Stomach (tissue), 8 donors: ENCODE measurements at regions not wholly inside any gene's neighbourhood (a gene's known extent, or its start where the extent isn't known, plus 50 kb on each side); places are given as distances from the start of the nearest gene placed in this dataset.

ENCODE experiments used
- DNase-seq, 2 donors: peaks; one replicate each; pipeline versions ENCODE4 v3.0.0 to v3.0.0-alpha.2; 2013 to 2019
- H3K27ac ChIP-seq, 5 donors: fragments of 200-600 bp in 4 of 5; sonication (generic) in 4 of 5; one replicate each; pipeline ENCODE4 v1.5.1; 2013 to 2019; ENCODE audit warnings: mild to moderate bottlenecking in 1 of 5, moderate library complexity in 1 of 5
- H3K27me3 ChIP-seq, 3 donors: fragments of 200-600 bp; sonication (generic); one replicate each; pipeline ENCODE4 v1.5.1; 2017 to 2019; ENCODE audit warnings: mixed run types in 1 of 3
- H3K36me3 ChIP-seq, 4 donors: fragments of 200-600 bp; sonication (generic); 1 replicate in 3 of 4; 2 replicates in 1 of 4; pipeline ENCODE4 v1.5.1; 2016 to 2019
- H3K4me1 ChIP-seq, 4 donors: fragments of 200-600 bp; sonication (generic); one replicate each; pipeline ENCODE4 v1.5.1; 2016 to 2019
- H3K4me3 ChIP-seq, 4 donors: fragments of 200-600 bp; sonication (generic) in 3 of 4; one replicate each; pipeline ENCODE4 v1.5.1; 2016 to 2019; ENCODE audit warnings: mild to moderate bottlenecking in 1 of 4
- H3K9me3 ChIP-seq, 4 donors: fragments of 200-600 bp; sonication (generic); one replicate each; pipeline ENCODE4 v1.5.1; 2016 to 2019
- CTCF ChIP-seq, 7 experiments: fragments of 450-650 bp in 4 of 7; fragments of 200-600 bp in 3 of 7; sonication (generic) in 3 of 7; IDR thresholded peaks; one replicate each; pipeline ENCODE4 v1.5.1; 2016 to 2019; ENCODE audit warnings: antibody characterized with exemption in 7 of 7, control low read depth in 2 of 7, mild to moderate bottlenecking in 1 of 7
- EP300 ChIP-seq: sonication (generic); formaldehyde crosslinking; IDR thresholded peaks from one replicate; pipeline ENCODE4 v1.6.1; 2017; ENCODE audit warnings: antibody characterized with exemption
- POLR2A ChIP-seq, 4 donors: fragments of 450-650 bp; IDR thresholded peaks; one replicate each; pipeline ENCODE4 v1.6.1; 2016; ENCODE audit warnings: antibody characterized with exemption in 4 of 4, control low read depth in 2 of 4, mild to moderate bottlenecking in 1 of 4, moderate library complexity in 1 of 4
- POLR2AphosphoS5 ChIP-seq, 3 donors: sonication (generic); formaldehyde crosslinking; IDR thresholded peaks; one replicate each; pipeline ENCODE4 v1.6.1; 2016; ENCODE audit warnings: antibody characterized with exemption in 3 of 3
- WGBS, 5 donors: extraction: QIAGEN DNeasy Blood & Tissue Kit in 3 of 5; methylation state at CpG; one replicate each; pipeline versions ENCODE4 v1.1.5 to v1.1.7; 2013 to 2018; 5-methylcytosine and 5-hydroxymethylcytosine counted together
- intact Hi-C: fragments of 100-400 bp; cut with DNase I; formaldehyde crosslinking; loops from one replicate; pipeline ENCODE4 v1.15.1; 2023; ENCODE audit warnings: low total_unique reads
- donor health status: healthy with polysubstance abuse.
- donor health status: Bipolar disorder and iron deficiency.
- donor health status: healthy.

- WGBS, 5 donors, result 72 to 88% (median 86%) methylated on average over 8 to 9 of the region's 9 CpGs
- no peaks in the 10 kb centered on the region for H3K27me3 ChIP-seq
- peaks cover 0 to 11% (median 7%) of the 10 kb centered on the region in 4 donors for H3K4me1 ChIP-seq
- no peak overlapping the region for H3K27ac ChIP-seq
- H3K4me3 ChIP-seq, result no peak overlapping the region
- no peaks in the 10 kb centered on the region for H3K36me3 ChIP-seq
- TF ChIP-seq POLR2AphosphoS5 (IDR thresholded peaks at IDR 0.05), result no peak
- DNase-seq, result peak in 1 of 2 donors; percentile 22
- intact Hi-C loops, result loop anchor here (5.0 to 10.0 kb wide), 2 partner anchors 764 to 937 kb away; partner anchors contain the start of gene THBS1
- no peaks in the 10 kb centered on the region for H3K9me3 ChIP-seq
Observed at GRCh38 chr15:38818157-38818790, 253.7 kb upstream of the RASGRP1 start.

- Histone ChIP-seq H3K4me3 (no peak overlapping the region), H3K4me1 (peaks cover 0 to 11% (median 7%) of the 10 kb centered on the region in 4 donors), H3K27me3 (no peaks in the 10 kb centered on the region), H3K27ac (no peak overlapping the region), H3K36me3 (no peaks in the 10 kb centered on the region), H3K9me3 (no peaks in the 10 kb centered on the region)
- no peak for TF ChIP-seq POLR2A (IDR thresholded peaks at IDR 0.05)
- DNase-seq, result no peak
- 71 to 81% (median 75%) methylated on average over 8 of the region's 8 CpGs for whole genome bisulfite sequencing, 5 donors
- intact Hi-C loops, result loop anchor here (5.0 to 10.0 kb wide), 2 partner anchors 763 to 935 kb away; partner anchors contain the start of gene THBS1
Observed at GRCh38 chr15:38819387-38819950, 254.9 kb upstream of the RASGRP1 start.

GRCh38 chr15:38823263-38823662, 258.6 kb upstream of the RASGRP1 start:
- no peaks in the 10 kb centered on the region for H3K36me3 ChIP-seq
- no peak overlapping the region for H3K4me3 ChIP-seq
- no peak for TF ChIP-seq EP300
- TF ChIP-seq POLR2A (IDR thresholded peaks at IDR 0.05), result no peak
- TF ChIP-seq POLR2AphosphoS5 (IDR thresholded peaks at IDR 0.05), result no peak
- TF ChIP-seq CTCF (IDR thresholded peaks at IDR 0.05), result no peak
- intact Hi-C loops, result no loop called here
- WGBS, 5 donors, result 81 to 93% (median 84%) methylated on average over 3 of the region's 3 CpGs
- peaks cover 0 to under 1% (median under 1%) of the 10 kb centered on the region in 4 donors for H3K4me1 ChIP-seq
- DNase-seq, result no peak
- no peak overlapping the region for H3K27ac ChIP-seq
- H3K9me3 ChIP-seq, result no peaks in the 10 kb centered on the region
- H3K27me3 ChIP-seq, result no peaks in the 10 kb centered on the region

DNA sequence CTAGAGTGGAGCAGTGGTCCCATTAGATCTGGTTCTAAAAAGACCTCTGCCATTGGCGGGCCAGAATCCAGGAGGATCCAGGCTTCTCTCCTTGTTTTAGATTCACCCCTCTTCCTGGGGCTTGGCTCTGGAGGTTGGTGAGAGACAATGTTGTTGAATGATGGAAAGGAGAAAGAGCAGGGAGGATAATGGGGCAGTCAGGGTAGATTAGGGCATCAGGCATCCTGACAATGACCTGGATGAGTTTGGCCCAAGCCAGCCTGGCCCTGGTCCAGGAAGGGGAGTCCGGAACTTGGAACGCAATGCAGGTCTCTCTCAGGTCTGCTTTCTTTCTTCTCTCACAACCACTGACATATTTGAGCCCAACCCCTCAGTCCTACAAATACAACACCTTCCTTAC, 260.1 kb upstream of the RASGRP1 start:
- no peak for TF ChIP-seq EP300
- TF ChIP-seq POLR2A (IDR thresholded peaks at IDR 0.05), result no peak
- TF ChIP-seq POLR2AphosphoS5 (IDR thresholded peaks at IDR 0.05), result no peak
- no peak for TF ChIP-seq CTCF (IDR thresholded peaks at IDR 0.05)
- no peak for DNase-seq
- Histone ChIP-seq H3K9me3 (no peaks in the 10 kb centered on the region), H3K4me3 (no peak overlapping the region), H3K4me1 (no peaks in the 10 kb centered on the region), H3K27me3 (no peaks in the 10 kb centered on the region), H3K36me3 (no peaks in the 10 kb centered on the region), H3K27ac (no peak overlapping the region)
- WGBS, 5 donors, result 81 to 90% (median 85%) methylated on average over 3 of the region's 3 CpGs
- intact Hi-C loops, result no loop called here

GRCh38 chr15:38826880-38827279, 262.3 kb upstream of the RASGRP1 start:
- intact Hi-C loops, result no loop called here
- TF ChIP-seq CTCF (IDR thresholded peaks at IDR 0.05) (no peak), POLR2A (IDR thresholded peaks at IDR 0.05) (no peak), EP300 (no peak), POLR2AphosphoS5 (IDR thresholded peaks at IDR 0.05) (no peak)
- 56 to 67% (median 61%) methylated on average over 2 of the region's 2 CpGs for WGBS, 5 donors
- H3K27me3 ChIP-seq, result no peaks in the 10 kb centered on the region
- DNase-seq, result no peak
- no peak overlapping the region for H3K27ac ChIP-seq
- H3K4me3 ChIP-seq, result no peak overlapping the region
- H3K36me3 ChIP-seq, result no peaks in the 10 kb centered on the region
- no peaks in the 10 kb centered on the region for H3K4me1 ChIP-seq
- H3K9me3 ChIP-seq, result no peaks in the 10 kb centered on the region
